Progenitor cell of endocrine pancreas (in vitro differentiated cells): ENCODE measurements at regions not wholly inside any gene's neighbourhood (a gene's known extent, or its start where the extent isn't known, plus 50 kb on each side); places are given as distances from the start of the nearest gene placed in this dataset.

Source experiments
- DNase-seq: peaks from one replicate; pipeline ENCODE4 v3.0.0; 2021; ENCODE audit warnings: low spot score; ENCODE audit not compliant: unreplicated experiment
- H3K27ac Mint-ChIP-seq: 2 replicates; pipeline ENCODE4 v1.8.0; 2021; ENCODE audit warnings: mild to moderate bottlenecking, moderate library complexity, mixed read lengths
- H3K27me3 Mint-ChIP-seq: 2 replicates; pipeline ENCODE4 v1.8.0; 2021; ENCODE audit warnings: mixed read lengths
- H3K36me3 Mint-ChIP-seq: 2 replicates; pipeline ENCODE4 v1.8.0; 2022; ENCODE audit warnings: mixed read lengths; ENCODE audit not compliant: insufficient read depth
- H3K4me1 Mint-ChIP-seq: 2 replicates; pipeline ENCODE4 v1.8.0; 2021; ENCODE audit warnings: low read depth, mixed read lengths
- H3K4me3 Mint-ChIP-seq: 2 replicates; pipeline ENCODE4 v1.8.0; 2021; ENCODE audit warnings: low read depth, mild to moderate bottlenecking, moderate library complexity, mixed read lengths
- H3K9me3 Mint-ChIP-seq: 2 replicates; pipeline ENCODE4 v1.8.0; 2021; ENCODE audit warnings: low read depth, mixed read lengths
- TF ChIP-seq, protein P1 (sequence below): fragments of 200-600 bp; sonication (generic); IDR thresholded peaks from one replicate; pipeline ENCODE4 v1.5.0; 2021; ENCODE audit warnings: antibody characterized with exemption, mild to moderate bottlenecking; ENCODE audit not compliant: unreplicated experiment

DNA sequence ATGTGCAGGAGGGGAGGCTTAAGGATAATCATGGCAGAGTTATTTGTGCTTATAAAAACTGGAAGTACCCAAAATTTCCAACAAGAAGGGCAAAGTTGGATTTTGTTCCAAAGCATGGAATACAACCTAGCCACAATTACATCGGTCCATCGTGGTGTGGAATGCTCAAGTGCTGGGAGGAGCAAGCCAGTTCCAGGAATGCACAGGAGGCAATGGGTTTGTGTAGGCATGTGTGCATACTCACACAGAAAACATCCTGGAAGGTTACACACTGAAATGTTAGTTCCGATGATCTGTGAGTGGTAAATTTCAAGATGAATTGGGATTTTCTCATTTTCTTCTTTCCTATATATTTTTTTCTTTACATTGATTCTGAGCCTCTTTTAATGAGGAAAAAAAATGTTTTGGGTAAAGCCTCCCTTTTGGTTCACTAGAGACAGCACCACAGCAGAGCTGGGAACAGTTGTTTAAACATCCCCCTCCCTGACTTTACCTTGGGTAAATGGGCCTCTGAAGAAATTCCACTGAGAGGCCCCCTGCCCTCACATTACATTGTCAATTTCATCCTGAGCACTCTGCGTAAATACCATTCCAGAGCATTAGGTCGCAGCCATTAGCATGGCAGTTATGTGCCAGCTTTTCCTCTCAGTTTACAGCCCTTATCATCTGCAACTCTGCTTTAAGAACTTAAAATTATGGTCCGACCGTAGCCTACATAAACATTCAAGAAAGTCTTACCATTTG, 122.0 kb downstream of the UQCRFS1 start:
- no peaks in the 10 kb centered on the region for H3K9me3 Mint-ChIP-seq
- no peak overlapping the region for H3K4me3 Mint-ChIP-seq
- peak overlapping the region; percentile 52 for H3K27ac Mint-ChIP-seq
- H3K36me3 Mint-ChIP-seq: no peaks in the 10 kb centered on the region
- peaks cover 17% of the 10 kb centered on the region for H3K27me3 Mint-ChIP-seq
- no peak for DNase-seq
- peaks cover 14% of the 10 kb centered on the region for H3K4me1 Mint-ChIP-seq
- TF ChIP-seq, protein P1, sequence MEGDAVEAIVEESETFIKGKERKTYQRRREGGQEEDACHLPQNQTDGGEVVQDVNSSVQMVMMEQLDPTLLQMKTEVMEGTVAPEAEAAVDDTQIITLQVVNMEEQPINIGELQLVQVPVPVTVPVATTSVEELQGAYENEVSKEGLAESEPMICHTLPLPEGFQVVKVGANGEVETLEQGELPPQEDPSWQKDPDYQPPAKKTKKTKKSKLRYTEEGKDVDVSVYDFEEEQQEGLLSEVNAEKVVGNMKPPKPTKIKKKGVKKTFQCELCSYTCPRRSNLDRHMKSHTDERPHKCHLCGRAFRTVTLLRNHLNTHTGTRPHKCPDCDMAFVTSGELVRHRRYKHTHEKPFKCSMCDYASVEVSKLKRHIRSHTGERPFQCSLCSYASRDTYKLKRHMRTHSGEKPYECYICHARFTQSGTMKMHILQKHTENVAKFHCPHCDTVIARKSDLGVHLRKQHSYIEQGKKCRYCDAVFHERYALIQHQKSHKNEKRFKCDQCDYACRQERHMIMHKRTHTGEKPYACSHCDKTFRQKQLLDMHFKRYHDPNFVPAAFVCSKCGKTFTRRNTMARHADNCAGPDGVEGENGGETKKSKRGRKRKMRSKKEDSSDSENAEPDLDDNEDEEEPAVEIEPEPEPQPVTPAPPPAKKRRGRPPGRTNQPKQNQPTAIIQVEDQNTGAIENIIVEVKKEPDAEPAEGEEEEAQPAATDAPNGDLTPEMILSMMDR: no peak

DNA sequence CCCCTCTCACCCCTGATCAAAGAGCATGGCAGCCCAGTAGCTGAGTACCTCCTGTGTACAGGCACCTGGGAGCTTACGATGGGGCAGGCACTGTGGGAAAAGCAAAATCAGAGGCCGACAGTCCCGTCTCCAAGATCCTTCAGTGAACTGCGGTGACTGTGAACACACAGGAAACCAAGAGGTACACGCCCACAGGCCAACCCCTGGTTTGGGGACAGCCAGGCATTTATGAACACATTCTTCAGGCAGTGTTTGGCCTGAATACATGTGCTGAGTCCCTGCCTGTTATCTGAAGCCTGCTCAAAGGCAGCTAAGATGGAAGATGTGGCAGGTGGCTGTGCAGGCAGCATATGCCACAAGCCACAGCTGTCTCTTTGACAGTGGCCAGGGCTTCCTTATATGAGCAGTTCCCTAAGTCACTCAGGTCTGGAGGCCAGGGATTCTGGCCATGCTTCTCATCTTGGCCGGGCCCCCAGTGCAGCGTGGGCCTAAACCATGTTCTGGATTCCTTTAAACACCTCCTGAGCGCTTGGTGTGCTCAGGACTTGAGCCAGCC, 123.6 kb downstream of the UQCRFS1 start:
- H3K27me3 Mint-ChIP-seq: peaks cover 25% of the 10 kb centered on the region
- no peak overlapping the region for H3K27ac Mint-ChIP-seq
- TF ChIP-seq, protein P1: no peak
- H3K36me3 Mint-ChIP-seq: no peaks in the 10 kb centered on the region
- H3K9me3 Mint-ChIP-seq: no peaks in the 10 kb centered on the region
- peaks cover 22% of the 10 kb centered on the region for H3K4me1 Mint-ChIP-seq
- no peak overlapping the region for H3K4me3 Mint-ChIP-seq
- no peak for DNase-seq

DNA sequence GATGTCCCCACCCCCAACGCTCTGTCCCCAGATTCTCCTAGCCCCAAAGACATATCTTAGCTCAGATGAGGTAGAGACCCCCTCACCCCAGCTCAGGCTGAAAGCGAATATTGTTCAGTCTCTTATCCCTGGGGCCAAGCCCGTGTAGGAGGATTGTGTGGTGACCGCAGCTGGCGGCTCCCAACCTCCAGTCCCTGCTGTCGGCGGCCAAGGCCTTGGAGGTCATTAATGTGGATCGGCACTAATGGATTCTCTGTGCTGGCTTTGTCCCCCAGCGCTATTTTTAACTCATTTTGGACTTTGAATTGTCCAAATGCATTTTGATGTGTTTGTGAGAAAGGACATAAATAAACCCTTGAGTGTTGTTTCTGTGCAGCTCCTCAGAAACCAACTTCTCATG, 124.2 kb downstream of the UQCRFS1 start:
- Mint-ChIP-seq H3K27me3 (peaks cover 28% of the 10 kb centered on the region), H3K27ac (no peak overlapping the region)

DNA sequence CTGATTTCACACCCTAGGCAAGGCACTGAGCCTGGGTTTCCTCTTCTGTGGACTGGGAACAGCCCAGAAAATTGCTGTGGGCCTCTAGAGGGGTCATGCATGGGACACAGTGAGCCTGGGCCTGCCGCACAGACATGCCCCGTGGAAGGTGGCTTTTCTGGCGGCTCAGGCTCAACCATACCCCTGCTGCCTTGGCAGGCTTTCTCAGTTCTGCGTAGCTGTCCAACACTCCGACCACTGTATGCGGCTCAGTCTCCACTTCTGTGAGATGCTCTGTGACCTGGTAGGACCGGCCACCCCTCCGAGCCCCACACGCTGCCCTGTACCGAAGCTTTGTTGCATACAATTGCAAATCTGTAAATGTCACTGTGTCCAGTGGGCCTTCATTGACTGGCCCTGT, 126.3 kb downstream of the UQCRFS1 start:
- Mint-ChIP-seq H3K27ac (no peak overlapping the region), H3K4me1 (peaks cover 23% of the 10 kb centered on the region), H3K36me3 (no peaks in the 10 kb centered on the region), H3K9me3 (no peaks in the 10 kb centered on the region), H3K4me3 (no peak overlapping the region), H3K27me3 (peaks cover 33% of the 10 kb centered on the region)
- TF ChIP-seq, protein P1: no peak
- DNase-seq: no peak

More for the DNA sequence above, 124.2 kb downstream of the UQCRFS1 start:
- peaks cover 23% of the 10 kb centered on the region for H3K4me1 Mint-ChIP-seq
- H3K4me3 Mint-ChIP-seq: no peak overlapping the region
- DNase-seq: no peak
- H3K36me3 Mint-ChIP-seq: no peaks in the 10 kb centered on the region
- TF ChIP-seq, protein P1: no peak
- H3K9me3 Mint-ChIP-seq: no peaks in the 10 kb centered on the region

DNA sequence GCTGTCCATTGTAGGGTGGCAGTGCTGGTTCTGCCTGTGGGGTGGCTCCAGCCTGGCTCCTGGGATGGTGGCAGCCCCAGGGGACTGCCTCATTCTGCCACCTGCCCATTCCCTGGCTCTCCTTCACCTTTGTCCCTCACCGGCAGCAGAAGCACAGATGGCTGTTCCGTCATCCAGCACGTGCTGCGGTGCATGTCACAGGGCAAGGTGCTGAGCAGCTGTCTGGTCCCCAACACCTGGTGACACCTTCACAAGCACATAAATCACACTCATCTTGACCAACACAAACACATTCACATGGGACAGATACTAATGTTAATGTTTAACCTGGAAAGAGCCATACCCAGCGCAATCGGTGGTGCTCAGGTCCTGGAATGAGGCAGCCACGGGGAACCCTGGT, 126.8 kb downstream of the UQCRFS1 start:
- Mint-ChIP-seq H3K4me1 (peaks cover 20% of the 10 kb centered on the region), H3K4me3 (no peak overlapping the region), H3K27ac (peak overlapping the region; percentile 77), H3K27me3 (peaks cover 36% of the 10 kb centered on the region), H3K9me3 (no peaks in the 10 kb centered on the region), H3K36me3 (no peaks in the 10 kb centered on the region)
- TF ChIP-seq, protein P1: no peak
- no peak for DNase-seq
